T-cell (primary cell): ENCODE measurements at regions not wholly inside any gene's neighbourhood (a gene's known extent, or its start where the extent isn't known, plus 50 kb on each side); places are given as distances from the start of the nearest gene placed in this dataset.

Source experiments
- ATAC-seq, 4 experiments: fragments of 200-7000 bp in 3 of 4; fragments of 150-1000 bp in 1 of 4; cut with Tn5 transposase; replicated peaks in 1 of 4; 1 replicate in 3 of 4; 2 replicates in 1 of 4; pipeline ENCODE4 v1.10.0; 2021; ENCODE audit warnings: moderate library complexity in 3 of 4, mild to moderate bottlenecking in 2 of 4, moderate number of reproducible peaks in 1 of 4
- CTCF ChIA-PET, 2 donors: fragments of 300-600 bp; sonication (Branson Sonifier 250); formaldehyde crosslinking; loops; one replicate each; lab custom pipeline; 2022; ENCODE audit warnings: antibody characterized with exemption in 2 of 2; lab: Charles Lee
- POLR2A ChIA-PET, 2 donors: fragments of 300-600 bp; sonication (Branson Sonifier 250); formaldehyde crosslinking; loops; one replicate each; lab custom pipeline; 2022; ENCODE audit warnings: antibody characterized with exemption in 2 of 2; lab: Charles Lee
- DNase-seq, 35 experiments: peaks; one replicate each; pipeline versions ENCODE4 v3.0.0 to v3.0.0-alpha.2; 2013 to 2023
- H3K27ac ChIP-seq: one replicate; pipeline ENCODE4 v1.5.1; 2013; ENCODE audit warnings: low read length
- H3K27me3 ChIP-seq, 2 experiments: replicated peaks in 1 of 2; 1 replicate in 1 of 2; 2 replicates in 1 of 2; pipeline versions ENCODE4 v1.6.1 to v1.7.0; 2013; ENCODE audit warnings: low read length in 1 of 2, mixed read lengths in 1 of 2; ENCODE audit not compliant: control insufficient read depth in 2 of 2, insufficient read depth in 2 of 2; ENCODE audit errors: extremely low read depth in 1 of 2
- H3K36me3 ChIP-seq, 2 donors: 1 replicate in 1 of 2; 2 replicates in 1 of 2; pipeline versions ENCODE4 v1.6.1 to v1.7.0; 2013; ENCODE audit warnings: low read length in 1 of 2; ENCODE audit not compliant: control insufficient read depth in 2 of 2, insufficient read depth in 1 of 2; ENCODE audit errors: extremely low read depth in 1 of 2
- H3K4me1 ChIP-seq, 2 experiments: 1 replicate in 1 of 2; 2 replicates in 1 of 2; pipeline versions ENCODE4 v1.6.1 to v1.7.0; 2013; ENCODE audit warnings: low read length in 2 of 2, mixed read lengths in 1 of 2; ENCODE audit not compliant: insufficient read depth in 2 of 2, control insufficient read depth in 1 of 2; ENCODE audit errors: extremely low read depth in 1 of 2
- H3K4me3 ChIP-seq, 2 donors: 1 replicate in 1 of 2; 2 replicates in 1 of 2; pipeline versions ENCODE4 v1.5.1 to v1.7.0; 2013; ENCODE audit warnings: mild to moderate bottlenecking in 2 of 2, low read length in 1 of 2, moderate library complexity in 1 of 2; ENCODE audit not compliant: control insufficient read depth in 1 of 2; ENCODE audit errors: extremely low read depth in 1 of 2
- H3K9me3 ChIP-seq: 2 replicates; pipeline ENCODE4 v1.7.0; 2013
- H3K27ac Mint-ChIP-seq, 2 donors: one replicate each; pipeline ENCODE4 v1.8.0; 2020 to 2021; ENCODE audit warnings: mild to moderate bottlenecking in 2 of 2, mixed read lengths in 2 of 2
- H3K27me3 Mint-ChIP-seq, 2 donors: one replicate each; pipeline ENCODE4 v1.8.0; 2021 to 2022; ENCODE audit warnings: mixed read lengths in 2 of 2
- H3K36me3 Mint-ChIP-seq: one replicate; pipeline ENCODE4 v1.8.0; 2021; ENCODE audit warnings: mixed read lengths
- H3K4me1 Mint-ChIP-seq, 3 donors: one replicate each; pipeline ENCODE4 v1.8.0; 2020 to 2022; ENCODE audit warnings: mixed read lengths in 3 of 3, mild to moderate bottlenecking in 1 of 3
- H3K4me3 Mint-ChIP-seq, 3 donors: one replicate each; pipeline ENCODE4 v1.8.0; 2020 to 2022; ENCODE audit warnings: mild to moderate bottlenecking in 3 of 3, mixed read lengths in 3 of 3, moderate library complexity in 3 of 3
- H3K9me3 Mint-ChIP-seq, 3 donors: one replicate each; pipeline ENCODE4 v1.8.0; 2020 to 2022; ENCODE audit warnings: mixed read lengths in 3 of 3
- WGBS: methylation state at CpG from one replicate; pipeline ENCODE4 v1.1.5; 2013; ENCODE audit warnings: missing lambda C conversion rate; ENCODE audit not compliant: insufficient coverage; 5-methylcytosine and 5-hydroxymethylcytosine counted together

DNA sequence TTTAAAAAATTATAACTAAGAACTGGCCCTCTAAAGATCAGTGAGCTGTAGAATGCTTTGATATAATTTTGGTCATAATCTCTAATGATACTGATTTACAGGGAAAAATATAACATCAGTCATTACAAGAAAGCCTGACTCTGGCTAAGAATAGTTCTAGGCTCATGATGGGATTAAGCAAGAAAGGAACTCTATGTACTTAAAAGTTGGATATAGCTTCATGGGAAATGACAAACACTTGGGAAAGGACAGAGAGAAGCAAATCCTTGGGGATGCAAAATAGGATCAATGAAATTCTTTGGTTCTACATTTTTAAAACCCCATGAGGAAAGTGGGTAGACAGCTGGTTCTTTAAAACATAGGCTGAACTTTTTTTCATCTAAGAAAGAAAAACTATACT is 472.7 kb upstream of the NR2F2 start:
- H3K9me3 ChIP-seq, result no peaks in the 10 kb centered on the region
- Mint-ChIP-seq H3K4me1 (peaks cover 0 to 2% (median 0%) of the 10 kb centered on the region in 3 donors), H3K4me3 (no peak overlapping the region), H3K27ac (no peak overlapping the region), H3K9me3 (no peaks in the 10 kb centered on the region), H3K27me3 (peaks cover 0 to 7% of the 10 kb centered on the region in 2 donors), H3K36me3 (no peaks in the 10 kb centered on the region)
- H3K4me3 ChIP-seq, result no peak overlapping the region
- POLR2A ChIA-PET, result no interaction called here
- no peaks in the 10 kb centered on the region for H3K27me3 ChIP-seq
- no peak for ATAC-seq
- no peak overlapping the region for H3K27ac ChIP-seq
- H3K4me1 ChIP-seq, result no peaks in the 10 kb centered on the region
- no peaks in the 10 kb centered on the region for H3K36me3 ChIP-seq
- CTCF ChIA-PET, result no interaction called here
- DNase-seq, result no peak

DNA sequence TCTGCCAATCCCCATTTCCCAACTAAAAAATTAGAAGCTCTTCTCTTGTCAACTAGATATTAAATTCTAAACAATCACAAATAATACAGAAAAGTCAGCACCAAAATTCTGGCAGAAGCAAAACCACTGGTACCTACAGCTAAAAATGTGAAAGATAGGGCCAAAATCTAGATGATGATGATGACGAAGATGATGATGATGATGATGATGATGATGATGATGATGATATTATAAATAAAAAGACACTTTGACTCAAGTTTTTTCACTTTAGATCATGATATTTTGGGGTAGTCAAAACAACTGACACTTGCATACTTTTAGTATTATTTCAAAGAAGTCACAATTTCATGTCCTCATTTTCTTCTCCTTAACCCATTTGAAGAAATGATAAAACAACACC is 470.1 kb upstream of the NR2F2 start:
- Mint-ChIP-seq H3K36me3 (no peaks in the 10 kb centered on the region), H3K4me1 (peaks cover 0 to 13% (median 5%) of the 10 kb centered on the region in 3 donors), H3K27ac (no peak overlapping the region), H3K9me3 (no peaks in the 10 kb centered on the region), H3K27me3 (peaks cover 0 to 7% of the 10 kb centered on the region in 2 donors), H3K4me3 (no peak overlapping the region)
- Histone ChIP-seq H3K9me3 (no peaks in the 10 kb centered on the region), H3K27me3 (no peaks in the 10 kb centered on the region), H3K27ac (no peak overlapping the region), H3K4me3 (no peak overlapping the region), H3K36me3 (no peaks in the 10 kb centered on the region), H3K4me1 (no peaks in the 10 kb centered on the region)
- DNase-seq, result no peak
- POLR2A ChIA-PET, result no interaction called here
- CTCF ChIA-PET, result no interaction called here
- no peak for ATAC-seq
- no CpG with 5 or more reads among the region's 1 CpG for WGBS

- WGBS, result 31% methylated on average over 3 of the region's 3 CpGs
- Histone ChIP-seq H3K4me3 (no peak overlapping the region), H3K36me3 (no peaks in the 10 kb centered on the region), H3K27me3 (no peaks in the 10 kb centered on the region), H3K4me1 (peaks cover 6% of the 10 kb centered on the region in 2 experiments), H3K27ac (no peak overlapping the region), H3K9me3 (no peaks in the 10 kb centered on the region)
- Mint-ChIP-seq H3K36me3 (no peaks in the 10 kb centered on the region), H3K27ac (no peak overlapping the region), H3K9me3 (no peaks in the 10 kb centered on the region), H3K4me3 (no peak overlapping the region), H3K4me1 (peaks cover 9 to 26% (median 19%) of the 10 kb centered on the region in 3 donors), H3K27me3 (peaks cover 0 to 3% of the 10 kb centered on the region in 2 donors)
- DNase-seq (peak in 10 of 35 experiments; percentile 6 to 48 (median 24)), ATAC-seq (peak in 1 of 4 experiments; percentile 48)
- ChIA-PET POLR2A (interaction anchor here in 1 of 2 donors (0.6 kb wide), 1 partner anchor 114 kb away, joined by 3 read pairs; no protein-coding TSS in a partner anchor), CTCF (no interaction called here)
Observed at GRCh38 chr15:95864467-95864886, 466.0 kb upstream of the NR2F2 start.

DNA sequence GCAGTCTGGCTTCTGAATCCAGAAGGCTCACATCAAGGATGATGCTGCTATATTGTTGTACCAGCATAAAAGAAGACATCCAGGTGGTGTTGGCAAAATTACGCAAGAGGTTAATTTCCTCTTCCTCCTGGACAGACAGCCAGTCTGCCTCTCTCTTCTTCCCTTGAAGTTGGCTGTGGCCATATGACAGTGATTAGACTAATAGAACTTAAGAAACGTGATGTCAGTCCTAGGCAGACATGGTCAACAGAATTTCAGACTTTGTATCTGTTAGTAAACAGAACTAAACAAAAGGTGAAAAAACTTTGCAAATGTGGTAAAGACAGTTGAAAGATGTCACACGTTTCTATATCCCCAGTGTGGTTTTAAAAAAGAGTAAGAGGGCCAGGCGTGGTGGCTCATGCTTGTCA is 465.2 kb upstream of the NR2F2 start:
- Histone ChIP-seq H3K36me3 (no peaks in the 10 kb centered on the region), H3K9me3 (no peaks in the 10 kb centered on the region), H3K27ac (no peak overlapping the region), H3K4me3 (no peak overlapping the region), H3K27me3 (no peaks in the 10 kb centered on the region), H3K4me1 (peaks cover 7 to 8% of the 10 kb centered on the region in 2 experiments)
- CTCF ChIA-PET, result no interaction called here
- peak in 2 of 35 experiments; percentile 11 to 19 for DNase-seq
- POLR2A ChIA-PET, result no interaction called here
- Mint-ChIP-seq H3K36me3 (no peaks in the 10 kb centered on the region), H3K27ac (no peak overlapping the region), H3K4me1 (peaks cover 18 to 35% (median 27%) of the 10 kb centered on the region in 3 donors), H3K4me3 (no peak overlapping the region), H3K9me3 (no peaks in the 10 kb centered on the region), H3K27me3 (no peaks in the 10 kb centered on the region)
- no peak for ATAC-seq
- 67% methylated on average over 1 of the region's 4 CpGs for WGBS

DNA sequence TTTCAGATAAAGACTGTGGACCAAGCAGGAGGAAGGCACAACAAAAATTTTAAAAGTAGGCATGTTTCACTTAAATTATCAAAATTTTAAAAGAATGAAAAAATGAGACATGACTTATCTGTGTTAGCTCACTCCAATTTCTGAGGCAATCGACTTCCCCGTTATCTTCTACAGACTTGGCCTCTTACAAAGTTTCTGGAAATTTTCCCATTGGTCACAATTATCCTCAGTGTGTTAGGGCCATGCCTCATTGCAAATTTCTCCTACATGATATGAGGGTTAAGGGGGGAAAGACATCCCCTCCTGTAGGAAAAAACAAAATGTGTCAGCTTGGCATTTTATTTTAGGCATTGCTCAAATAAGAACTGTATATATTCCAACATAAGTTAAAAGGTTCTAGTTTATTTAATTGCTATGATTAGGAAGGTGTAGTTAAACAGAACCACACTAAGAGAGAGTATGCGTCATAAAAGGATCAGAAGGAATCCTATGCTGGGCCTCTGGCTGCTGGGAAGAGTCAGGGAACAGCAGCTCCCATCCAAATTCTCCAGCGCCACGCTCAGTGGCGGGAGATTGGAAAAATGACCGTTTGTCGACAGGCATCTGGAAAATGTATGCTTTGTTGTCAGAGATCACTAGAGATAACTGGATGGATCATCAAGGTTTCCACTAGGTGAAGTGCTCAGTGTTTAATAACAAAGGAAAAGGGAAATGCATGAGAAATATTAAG is 463.6 kb upstream of the NR2F2 start:
- Mint-ChIP-seq H3K36me3 (no peaks in the 10 kb centered on the region), H3K9me3 (no peaks in the 10 kb centered on the region), H3K4me1 (peaks cover 18 to 40% (median 29%) of the 10 kb centered on the region in 3 donors), H3K4me3 (no peak overlapping the region), H3K27me3 (no peaks in the 10 kb centered on the region), H3K27ac (no peak overlapping the region)
- no peak overlapping the region for H3K27ac ChIP-seq
- POLR2A ChIA-PET, result no interaction called here
- H3K4me1 ChIP-seq, result peaks cover 7 to 14% of the 10 kb centered on the region in 2 experiments
- WGBS, result 94% methylated on average over 3 of the region's 8 CpGs
- no peak overlapping the region for H3K4me3 ChIP-seq
- no peaks in the 10 kb centered on the region for H3K27me3 ChIP-seq
- H3K36me3 ChIP-seq, result no peaks in the 10 kb centered on the region
- no peaks in the 10 kb centered on the region for H3K9me3 ChIP-seq
- no peak for ATAC-seq
- CTCF ChIA-PET, result no interaction called here
- DNase-seq, result no peak

GRCh38 chr15:95868450-95868849 is 462.1 kb upstream of the NR2F2 start:
- POLR2A ChIA-PET, result no interaction called here
- H3K4me1 Mint-ChIP-seq, result peaks cover 18 to 40% (median 29%) of the 10 kb centered on the region in 3 donors
- no peaks in the 10 kb centered on the region for H3K36me3 Mint-ChIP-seq
- peaks cover 7 to 14% of the 10 kb centered on the region in 2 experiments for H3K4me1 ChIP-seq
- H3K27me3 ChIP-seq, result no peaks in the 10 kb centered on the region
- DNase-seq, result peak in 1 of 35 experiments; percentile 19
- H3K4me3 Mint-ChIP-seq, result no peak overlapping the region
- H3K9me3 ChIP-seq, result no peaks in the 10 kb centered on the region
- H3K36me3 ChIP-seq, result no peaks in the 10 kb centered on the region
- ATAC-seq, result peak in 1 of 4 experiments; percentile 53
- WGBS, result no CpG with 5 or more reads among the region's 5 CpGs
- H3K4me3 ChIP-seq, result no peak overlapping the region
- no peak overlapping the region for H3K27ac Mint-ChIP-seq
- H3K9me3 Mint-ChIP-seq, result no peaks in the 10 kb centered on the region
- H3K27me3 Mint-ChIP-seq, result no peaks in the 10 kb centered on the region
- H3K27ac ChIP-seq, result no peak overlapping the region
- CTCF ChIA-PET, result no interaction called here
